ENCODE measurements at regions not wholly inside any gene's neighbourhood (a gene's known extent, or its start where the extent isn't known, plus 50 kb on each side); places are given as distances from the start of the nearest gene placed in this dataset.

DNA sequence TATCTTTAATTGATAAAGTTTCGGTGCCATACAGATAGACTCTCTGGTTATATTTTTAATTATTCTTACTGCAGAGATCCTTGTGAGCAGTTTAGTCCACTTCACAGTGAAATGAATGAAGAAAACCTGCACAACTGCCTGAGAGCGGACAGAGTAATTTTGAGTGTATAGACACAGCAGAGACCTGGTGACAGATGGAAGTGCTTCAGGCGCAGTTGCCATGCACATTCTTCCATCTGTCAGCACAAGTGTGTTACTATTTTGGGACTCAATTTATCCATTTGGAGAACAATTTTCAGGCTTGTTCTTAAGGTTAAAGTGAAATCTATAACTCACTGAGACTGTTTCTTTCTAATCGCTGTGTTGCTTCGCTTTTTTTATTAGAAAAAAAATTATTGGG is 147.8 kb upstream of the SPHKAP start:
- TF ChIP-seq POLR2A (IDR thresholded peaks at IDR 0.05) = no peak
- TF ChIP-seq, protein P1, sequence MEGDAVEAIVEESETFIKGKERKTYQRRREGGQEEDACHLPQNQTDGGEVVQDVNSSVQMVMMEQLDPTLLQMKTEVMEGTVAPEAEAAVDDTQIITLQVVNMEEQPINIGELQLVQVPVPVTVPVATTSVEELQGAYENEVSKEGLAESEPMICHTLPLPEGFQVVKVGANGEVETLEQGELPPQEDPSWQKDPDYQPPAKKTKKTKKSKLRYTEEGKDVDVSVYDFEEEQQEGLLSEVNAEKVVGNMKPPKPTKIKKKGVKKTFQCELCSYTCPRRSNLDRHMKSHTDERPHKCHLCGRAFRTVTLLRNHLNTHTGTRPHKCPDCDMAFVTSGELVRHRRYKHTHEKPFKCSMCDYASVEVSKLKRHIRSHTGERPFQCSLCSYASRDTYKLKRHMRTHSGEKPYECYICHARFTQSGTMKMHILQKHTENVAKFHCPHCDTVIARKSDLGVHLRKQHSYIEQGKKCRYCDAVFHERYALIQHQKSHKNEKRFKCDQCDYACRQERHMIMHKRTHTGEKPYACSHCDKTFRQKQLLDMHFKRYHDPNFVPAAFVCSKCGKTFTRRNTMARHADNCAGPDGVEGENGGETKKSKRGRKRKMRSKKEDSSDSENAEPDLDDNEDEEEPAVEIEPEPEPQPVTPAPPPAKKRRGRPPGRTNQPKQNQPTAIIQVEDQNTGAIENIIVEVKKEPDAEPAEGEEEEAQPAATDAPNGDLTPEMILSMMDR (IDR thresholded peaks at IDR 0.05) = no peak
- no peak for TF ChIP-seq EP300 (IDR thresholded peaks at IDR 0.05)
- no peak for TF ChIP-seq POLR2AphosphoS5 (IDR thresholded peaks at IDR 0.05)

All from sigmoid colon (tissue), 4 donors.